HL-60 (cell line): ENCODE measurements at regions not wholly inside any gene's neighbourhood (a gene's known extent, or its start where the extent isn't known, plus 50 kb on each side); places are given as distances from the start of the nearest gene placed in this dataset.

Experiments used
- CTCF ChIP-seq: IDR thresholded peaks from one replicate; pipeline ENCODE4 v1.5.1; 2011; ENCODE audit warnings: low read length, control low read depth, inconsistent platforms; ENCODE audit not compliant: insufficient read depth
- POLR2AphosphoS5 ChIP-seq: IDR thresholded peaks from 2 replicates; pipeline ENCODE4 v1.6.1; 2012; ENCODE audit warnings: low read depth
- REST ChIP-seq: IDR thresholded peaks from 2 replicates; pipeline ENCODE4 v1.6.1; 2012; ENCODE audit warnings: low read depth; ENCODE audit not compliant: insufficient replicate concordance

- TF ChIP-seq CTCF (no peak), POLR2AphosphoS5 (no peak), REST (no peak)
These were observed 174.0 kb upstream of the MXRA5 start for GRCh38 chrX:3520458-3520857.
